Astrocyte of the hippocampus (primary cell): ENCODE measurements at regions not wholly inside any gene's neighbourhood (a gene's known extent, or its start where the extent isn't known, plus 50 kb on each side); places are given as distances from the start of the nearest gene placed in this dataset.
"Not testable (repeated sequence)": the region's sequence is repeated elsewhere in the genome, so short reads cannot be mapped to it uniquely, and the experiment has no call there.

Source experiments
- DNase-seq: peaks from one replicate; pipeline ENCODE4 v3.0.0; 2011; ENCODE audit warnings: low read depth, low spot score

- no peak for DNase-seq
Observed at GRCh38 chr2:142650601-142651000, 226.9 kb upstream of the KYNU start.

GRCh38 chr2:142649581-142649980 lies 227.9 kb upstream of the KYNU start:
- no peak for DNase-seq

GRCh38 chr2:142642650-142643049 lies 234.8 kb upstream of the KYNU start:
- no peak for DNase-seq

- DNase-seq = no peak
Observed at GRCh38 chr2:142629193-142629592, 248.3 kb upstream of the KYNU start.

GRCh38 chr2:142621287-142621686 lies 256.2 kb upstream of the KYNU start:
- DNase-seq = no peak

- DNase-seq = no peak
Observed at GRCh38 chr2:142617461-142617860, 260.0 kb upstream of the KYNU start.

GRCh38 chr2:142615876-142616275 lies 261.6 kb upstream of the KYNU start:
- no peak for DNase-seq

- DNase-seq = not testable (repeated sequence)
Observed at GRCh38 chr2:142613193-142613592, 264.3 kb upstream of the KYNU start.

GRCh38 chr2:142605421-142605820 lies 272.0 kb upstream of the KYNU start:
- DNase-seq = no peak

GRCh38 chr2:142603759-142604158 lies 273.7 kb upstream of the KYNU start:
- peak; percentile 18 for DNase-seq

- no peak for DNase-seq
Observed at GRCh38 chr2:142602418-142602989, 275.0 kb upstream of the KYNU start.

GRCh38 chr2:142601794-142602193 lies 275.7 kb upstream of the KYNU start:
- no peak for DNase-seq

GRCh38 chr2:142599504-142599903 lies 278.0 kb upstream of the KYNU start:
- no peak for DNase-seq

- peak; percentile 17 for DNase-seq
Observed at GRCh38 chr2:142598846-142599245, 278.6 kb upstream of the KYNU start.

- peak; percentile 57 for DNase-seq
Observed at GRCh38 chr2:142596334-142597088, 281.0 kb upstream of the KYNU start.

- DNase-seq = no peak
Observed at GRCh38 chr2:142594935-142595334, 282.5 kb upstream of the KYNU start.

- no peak for DNase-seq
Observed at GRCh38 chr2:142592171-142592570, 285.3 kb upstream of the KYNU start.

- DNase-seq = no peak
Observed at GRCh38 chr2:142591420-142591819, 286.0 kb upstream of the KYNU start.

- no peak for DNase-seq
Observed at GRCh38 chr2:142588269-142588668, 289.2 kb upstream of the KYNU start.

- no peak for DNase-seq
Observed at GRCh38 chr2:142586693-142587580, 290.5 kb upstream of the KYNU start.

- DNase-seq = no peak
Observed at GRCh38 chr2:142585785-142586184, 291.7 kb upstream of the KYNU start.

GRCh38 chr2:142582317-142582716 lies 295.1 kb upstream of the KYNU start:
- DNase-seq = no peak
